ENCODE measurements at regions not wholly inside any gene's neighbourhood (a gene's known extent, or its start where the extent isn't known, plus 50 kb on each side); places are given as distances from the start of the nearest gene placed in this dataset.
"Not testable (repeated sequence)": the region's sequence is repeated elsewhere in the genome, so short reads cannot be mapped to it uniquely, and the experiment has no call there.

- no peak for FAIRE-seq
These were observed 269.5 kb upstream of the FOXF1 start for GRCh38 chr16:86240716-86241363.

GRCh38 chr16:86241681-86242080 is 268.6 kb upstream of the FOXF1 start:
- FAIRE-seq (no peak), DNase-seq (ENCODE audit: extremely low spot score, insufficient read length, low read depth) (no peak)

More at GRCh38 chr16:86240716-86241363, 269.5 kb upstream of the FOXF1 start:
- no peak for DNase-seq (ENCODE audit: extremely low spot score, insufficient read length, low read depth)

- no peak for DNase-seq (ENCODE audit: extremely low spot score, insufficient read length, low read depth)
- FAIRE-seq = no peak
These were observed 267.8 kb upstream of the FOXF1 start for GRCh38 chr16:86242244-86243122.

- FAIRE-seq = no peak
- DNase-seq (ENCODE audit: extremely low spot score, insufficient read length, low read depth) = no peak
These were observed 267.2 kb upstream of the FOXF1 start for GRCh38 chr16:86243123-86243473.

- FAIRE-seq (no peak), DNase-seq (ENCODE audit: extremely low spot score, insufficient read length, low read depth) (no peak)
These were observed 266.7 kb upstream of the FOXF1 start for GRCh38 chr16:86243571-86244154.

- DNase-seq (ENCODE audit: extremely low spot score, insufficient read length, low read depth) = no peak
- FAIRE-seq = no peak
These were observed 266.2 kb upstream of the FOXF1 start for GRCh38 chr16:86244158-86244557.

- DNase-seq (ENCODE audit: extremely low spot score, insufficient read length, low read depth) = no peak
- FAIRE-seq = no peak
These were observed 265.4 kb upstream of the FOXF1 start for GRCh38 chr16:86244936-86245335.

- FAIRE-seq (no peak), DNase-seq (ENCODE audit: extremely low spot score, insufficient read length, low read depth) (no peak)
These were observed 265.0 kb upstream of the FOXF1 start for GRCh38 chr16:86245351-86245750.

GRCh38 chr16:86245895-86246294 is 264.4 kb upstream of the FOXF1 start:
- FAIRE-seq (no peak), DNase-seq (ENCODE audit: extremely low spot score, insufficient read length, low read depth) (no peak)

GRCh38 chr16:86248310-86248905 is 261.9 kb upstream of the FOXF1 start:
- FAIRE-seq (no peak), DNase-seq (ENCODE audit: extremely low spot score, insufficient read length, low read depth) (no peak)

GRCh38 chr16:86249631-86250030 is 260.7 kb upstream of the FOXF1 start:
- FAIRE-seq = no peak

GRCh38 chr16:86251682-86252081 is 258.6 kb upstream of the FOXF1 start:
- FAIRE-seq = no peak

More at GRCh38 chr16:86249631-86250030, 260.7 kb upstream of the FOXF1 start:
- DNase-seq (ENCODE audit: extremely low spot score, insufficient read length, low read depth) = no peak

GRCh38 chr16:86252596-86252995 is 257.7 kb upstream of the FOXF1 start:
- no peak for FAIRE-seq
- no peak for DNase-seq (ENCODE audit: extremely low spot score, insufficient read length, low read depth)

More at GRCh38 chr16:86251682-86252081, 258.6 kb upstream of the FOXF1 start:
- DNase-seq (ENCODE audit: extremely low spot score, insufficient read length, low read depth) = no peak

- FAIRE-seq (no peak), DNase-seq (ENCODE audit: extremely low spot score, insufficient read length, low read depth) (no peak)
These were observed 254.4 kb upstream of the FOXF1 start for GRCh38 chr16:86255966-86256365.

- DNase-seq (ENCODE audit: extremely low spot score, insufficient read length, low read depth) (no peak), FAIRE-seq (no peak)
These were observed 253.3 kb upstream of the FOXF1 start for GRCh38 chr16:86256995-86257394.

- FAIRE-seq (no peak), DNase-seq (ENCODE audit: extremely low spot score, insufficient read length, low read depth) (no peak)
These were observed 252.8 kb upstream of the FOXF1 start for GRCh38 chr16:86257546-86257945.

GRCh38 chr16:86258713-86259112 is 251.6 kb upstream of the FOXF1 start:
- DNase-seq (ENCODE audit: extremely low spot score, insufficient read length, low read depth) = no peak
- no peak for FAIRE-seq

GRCh38 chr16:86259499-86259898 is 250.8 kb upstream of the FOXF1 start:
- no peak for FAIRE-seq

GRCh38 chr16:86261379-86261778 is 248.9 kb upstream of the FOXF1 start:
- FAIRE-seq = no peak
- DNase-seq (ENCODE audit: extremely low spot score, insufficient read length, low read depth) = no peak

More at GRCh38 chr16:86259499-86259898, 250.8 kb upstream of the FOXF1 start:
- DNase-seq (ENCODE audit: extremely low spot score, insufficient read length, low read depth) = no peak

GRCh38 chr16:86267657-86268056 is 242.7 kb upstream of the FOXF1 start:
- FAIRE-seq; DNase-seq (ENCODE audit: extremely low spot score, insufficient read length, low read depth): not testable (repeated sequence)

- no peak for DNase-seq (ENCODE audit: extremely low spot score, insufficient read length, low read depth)
- no peak for FAIRE-seq
These were observed 239.6 kb upstream of the FOXF1 start for GRCh38 chr16:86270696-86271095.
